GM06990 (cell line): ENCODE measurements at regions not wholly inside any gene's neighbourhood (a gene's known extent, or its start where the extent isn't known, plus 50 kb on each side); places are given as distances from the start of the nearest gene placed in this dataset.

ENCODE experiments used
- DNase-seq: peaks from one replicate; pipeline ENCODE4 v3.0.0-alpha.2; 2011; ENCODE audit not compliant: insufficient read length; ENCODE audit errors: extremely low read depth
- H3K27me3 ChIP-seq: replicated peaks from 2 replicates; pipeline ENCODE4 v1.6.0; 2011; ENCODE audit warnings: low read length; ENCODE audit not compliant: control insufficient read depth, insufficient read depth
- H3K36me3 ChIP-seq: 2 replicates; pipeline ENCODE4 v1.5.1; 2011; ENCODE audit warnings: low read length; ENCODE audit not compliant: control insufficient read depth, insufficient read depth
- H3K4me3 ChIP-seq: replicated peaks from 2 replicates; pipeline ENCODE4 v1.5.1; 2011; ENCODE audit warnings: low read depth, mild to moderate bottlenecking, control low read depth, low read length
- CTCF ChIP-seq: IDR thresholded peaks from 2 replicates; pipeline ENCODE4 v1.5.1; 2011; ENCODE audit warnings: low read length, control low read depth, mild to moderate bottlenecking, inconsistent platforms; ENCODE audit not compliant: insufficient read depth, poor library complexity, severe bottlenecking

DNA sequence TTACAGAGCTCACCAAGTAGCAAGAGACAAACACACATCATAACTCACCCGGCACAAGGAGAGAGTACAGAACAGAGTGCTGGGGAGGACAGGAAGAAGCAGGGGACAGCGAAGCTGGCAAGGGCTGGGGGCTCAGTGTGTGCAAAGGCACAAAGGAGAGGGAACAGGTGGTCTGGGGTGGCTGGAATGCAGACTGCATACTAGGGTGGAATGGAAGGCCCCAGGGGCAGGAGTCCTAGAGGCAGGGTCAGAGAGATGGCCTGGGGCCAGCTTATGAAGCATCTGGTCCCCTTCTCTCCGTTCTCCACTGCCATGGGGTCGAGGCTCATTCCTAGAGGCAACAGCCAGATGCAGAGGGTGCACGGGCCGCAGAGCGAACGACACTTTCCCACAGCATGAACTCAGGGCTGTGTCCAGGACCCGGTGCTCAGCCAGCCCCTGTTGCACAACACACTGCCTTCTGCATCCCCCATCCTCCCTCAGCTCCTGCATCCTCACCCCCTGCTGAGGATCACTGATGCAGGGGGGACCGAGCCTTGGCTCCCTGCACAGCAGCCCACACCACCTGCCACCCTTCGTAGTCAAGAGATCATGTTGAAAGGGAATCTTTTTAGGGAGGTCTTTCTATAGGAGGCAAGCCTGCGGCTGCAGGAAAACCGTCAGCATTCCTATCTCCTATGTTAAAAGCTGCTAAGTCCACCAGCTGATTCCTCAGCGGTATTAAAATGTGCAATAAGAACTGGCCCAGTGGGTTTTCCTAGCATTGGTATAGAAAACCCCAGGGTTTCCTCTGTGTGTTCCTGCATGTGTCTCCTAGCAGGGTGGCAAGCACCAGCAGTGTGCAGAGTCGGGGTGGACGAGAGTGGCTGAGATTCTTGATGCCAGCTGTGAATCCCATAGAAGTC is 293.5 kb downstream of the UACA start:
- no peak for DNase-seq
- TF ChIP-seq CTCF: no peak
- no peak overlapping the region for H3K4me3 ChIP-seq

GRCh38 chr15:70469182-70469581 is 294.2 kb downstream of the UACA start:
- Histone ChIP-seq H3K4me3 (no peak overlapping the region), H3K36me3 (no peaks in the 10 kb centered on the region), H3K27me3 (no peaks in the 10 kb centered on the region; the same call in 1 of the 2 replicates)
- TF ChIP-seq CTCF: no peak
- no peak for DNase-seq

More for the DNA sequence above, 293.5 kb downstream of the UACA start:
- no peaks in the 10 kb centered on the region; the same call in 1 of the 2 replicates for H3K27me3 ChIP-seq
- H3K36me3 ChIP-seq: no peaks in the 10 kb centered on the region

DNA sequence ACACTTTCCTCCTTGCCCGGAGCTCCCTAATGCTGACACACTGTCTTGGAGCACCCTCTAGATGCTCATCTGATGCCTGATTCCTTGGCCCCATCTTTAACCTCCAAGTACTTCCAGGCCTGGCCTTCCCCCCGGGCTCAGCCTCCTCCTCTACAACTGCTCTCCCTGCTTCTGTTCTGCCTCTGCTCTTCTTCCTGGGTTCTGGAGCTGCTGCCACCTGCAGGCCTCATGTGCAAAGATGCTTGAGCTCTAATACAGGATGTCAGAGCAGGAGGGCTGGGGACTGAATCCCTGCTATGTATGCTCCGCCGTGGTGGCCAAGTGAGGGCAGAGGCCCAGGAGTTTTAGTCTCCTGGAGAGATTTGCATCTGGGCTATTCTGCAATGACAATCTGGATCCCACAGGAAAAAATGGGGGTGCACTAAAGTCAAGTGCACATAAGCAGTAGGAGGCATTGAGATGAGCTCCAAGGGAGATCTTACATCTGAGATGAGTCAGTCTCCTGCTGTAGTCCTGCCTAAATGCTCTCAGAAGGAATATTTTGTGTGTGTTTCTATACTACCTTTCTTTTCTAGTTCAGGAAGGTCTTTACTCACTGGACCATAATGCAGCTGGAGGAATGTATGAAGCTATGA is 296.3 kb downstream of the UACA start:
- no peaks in the 10 kb centered on the region; the same call in 1 of the 2 replicates for H3K27me3 ChIP-seq
- H3K36me3 ChIP-seq: no peaks in the 10 kb centered on the region
- peak; percentile 84 for TF ChIP-seq CTCF
- peak; percentile 39 for DNase-seq
- no peak overlapping the region for H3K4me3 ChIP-seq

DNA sequence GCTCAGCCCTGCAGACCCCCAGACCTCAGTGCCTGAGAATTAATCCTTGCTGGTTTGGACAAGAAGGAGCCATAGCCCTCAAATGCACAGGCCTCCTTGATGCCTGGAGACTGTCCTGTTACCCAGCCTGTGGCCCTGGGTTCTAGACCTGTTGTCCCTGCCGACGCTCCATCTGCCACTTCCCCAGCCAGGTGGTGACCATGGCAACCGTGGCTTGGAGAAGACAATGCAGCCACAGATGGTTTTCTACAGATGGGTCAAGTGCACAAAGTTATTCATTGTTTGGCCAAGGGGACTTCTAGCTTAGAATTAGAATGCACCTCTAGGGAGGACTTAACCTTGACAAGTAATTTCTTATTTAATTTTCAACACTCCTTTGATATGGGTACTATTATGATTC is 297.1 kb downstream of the UACA start:
- Histone ChIP-seq H3K27me3 (no peaks in the 10 kb centered on the region; the same call in 1 of the 2 replicates), H3K36me3 (no peaks in the 10 kb centered on the region), H3K4me3 (no peak overlapping the region)
- no peak for TF ChIP-seq CTCF
- DNase-seq: no peak

GRCh38 chr15:70465812-70466211 is 297.5 kb downstream of the UACA start:
- TF ChIP-seq CTCF: no peak
- H3K36me3 ChIP-seq: no peaks in the 10 kb centered on the region
- no peak for DNase-seq
- H3K4me3 ChIP-seq: no peak overlapping the region
- no peaks in the 10 kb centered on the region; the same call in 1 of the 2 replicates for H3K27me3 ChIP-seq
